HG02759 (cell line): ENCODE measurements at regions not wholly inside any gene's neighbourhood (a gene's known extent, or its start where the extent isn't known, plus 50 kb on each side); places are given as distances from the start of the nearest gene placed in this dataset.

Experiments used
- ATAC-seq: cut with Tn5 transposase; IDR thresholded peaks from one replicate; pipeline ENCODE4 v1.9.1; 2021; ENCODE audit warnings: mild to moderate bottlenecking, moderate library complexity; ENCODE audit not compliant: unreplicated experiment

- no peak for ATAC-seq
Observed at GRCh38 chr4:56286763-56287162, 100.5 kb downstream of the AASDH start.

GRCh38 chr4:56283375-56283774, 103.9 kb downstream of the AASDH start:
- ATAC-seq: no peak

- ATAC-seq: no peak
Observed at GRCh38 chr4:56282004-56282403, 105.3 kb downstream of the AASDH start.

GRCh38 chr4:56276547-56276946, 110.7 kb downstream of the AASDH start:
- no peak for ATAC-seq

GRCh38 chr4:56273391-56273790, 113.9 kb downstream of the AASDH start:
- ATAC-seq: no peak

DNA sequence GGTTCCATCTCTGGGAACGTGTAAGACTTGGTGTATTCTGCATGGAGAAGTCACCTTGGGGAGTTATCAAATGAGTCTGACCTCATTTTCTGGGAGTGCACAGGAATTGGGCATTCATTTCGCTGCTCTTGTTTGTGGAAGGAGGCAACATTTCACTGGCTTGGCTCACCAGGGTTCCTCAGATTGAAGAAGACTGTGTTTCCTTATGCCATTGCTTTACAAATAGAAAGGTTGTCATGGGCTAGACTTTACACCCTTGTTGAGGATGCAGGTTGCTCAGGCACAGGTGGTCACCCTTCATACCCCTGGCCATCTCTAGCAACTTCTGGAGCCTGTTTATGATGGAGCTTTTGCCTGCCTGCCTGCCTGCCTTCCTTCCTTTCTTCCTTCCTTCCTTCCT, 114.4 kb downstream of the AASDH start:
- ATAC-seq: no peak

DNA sequence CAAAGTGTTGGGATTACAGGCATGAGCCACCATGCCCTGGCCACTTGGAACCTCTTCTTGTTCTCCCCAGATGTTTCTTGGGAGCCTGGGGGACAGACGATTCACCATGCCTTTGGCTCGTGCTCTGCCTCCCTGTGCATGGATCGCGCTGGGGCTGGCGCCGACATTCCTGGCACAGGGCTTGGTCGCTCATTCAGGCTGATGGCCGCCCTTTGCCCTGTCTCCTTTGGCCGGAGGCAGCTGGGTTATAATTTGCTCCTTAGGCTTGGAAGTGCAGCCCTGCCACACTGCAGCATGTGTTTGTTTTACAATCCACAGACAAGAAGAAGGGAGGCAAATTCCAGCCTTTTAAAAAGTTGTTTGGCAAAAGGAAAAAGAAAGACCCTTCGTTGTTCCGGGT, 115.3 kb downstream of the AASDH start:
- ATAC-seq: no peak

DNA sequence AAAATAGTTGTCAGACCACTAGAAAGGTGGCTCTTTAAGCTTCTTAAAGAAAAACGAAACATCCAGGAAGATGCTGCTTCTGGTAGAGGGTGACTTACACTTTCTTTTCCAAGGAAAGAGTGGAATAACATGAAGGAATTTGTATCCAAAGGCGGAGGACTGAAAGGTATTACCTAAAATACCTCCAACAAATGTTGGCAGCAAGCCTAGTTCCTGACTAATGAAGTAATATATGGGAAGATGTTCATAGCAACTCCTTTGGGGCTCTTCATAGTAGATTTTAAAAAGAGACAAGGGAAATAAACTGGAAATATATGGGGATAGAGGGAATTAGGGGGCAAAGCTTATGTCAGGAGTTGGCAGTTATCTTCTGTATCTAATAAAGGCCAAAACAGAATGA, 116.2 kb downstream of the AASDH start:
- ATAC-seq: no peak

DNA sequence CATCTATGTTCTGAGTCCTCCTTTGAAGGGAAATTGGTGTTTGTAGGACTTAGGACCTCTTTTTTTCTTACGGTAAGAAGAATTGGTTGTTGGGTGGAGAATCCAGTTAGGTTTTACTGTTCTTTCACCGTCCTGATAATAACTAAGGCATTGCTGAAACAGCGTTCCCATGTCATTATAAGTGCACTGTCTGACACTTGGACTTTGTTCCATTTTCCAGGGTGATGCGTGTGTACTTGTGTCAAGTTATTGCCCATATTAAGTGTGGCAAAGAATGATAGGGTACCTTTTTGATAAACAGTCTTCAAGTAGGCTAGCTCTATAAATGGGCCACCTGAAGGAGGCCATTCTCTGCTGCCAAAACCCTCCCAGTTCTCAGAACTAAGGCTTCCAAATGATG, 119.7 kb downstream of the AASDH start:
- no peak for ATAC-seq

- ATAC-seq: no peak
Observed at GRCh38 chr4:56264873-56265272, 122.4 kb downstream of the AASDH start.

GRCh38 chr4:56261027-56261426, 126.3 kb downstream of the AASDH start:
- ATAC-seq: peak; percentile 60

DNA sequence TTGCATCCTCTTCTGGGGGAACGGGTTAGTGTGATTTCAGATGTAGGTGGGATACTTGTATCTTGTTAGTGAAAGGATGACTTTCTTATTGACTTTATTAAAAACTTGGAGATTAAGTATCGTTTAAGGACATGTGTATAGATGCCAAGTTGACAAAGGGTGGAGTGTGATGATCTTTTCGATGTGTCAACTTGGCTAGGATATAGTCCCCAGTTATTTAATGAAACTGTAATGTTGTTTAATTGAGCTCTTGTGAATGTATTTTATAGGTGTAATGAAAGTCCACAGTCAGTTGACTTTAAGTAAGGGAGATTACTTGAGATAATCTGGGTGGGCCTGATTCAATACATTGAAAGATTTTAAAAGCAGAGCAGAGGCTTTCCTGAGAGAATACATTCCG, 127.0 kb downstream of the AASDH start:
- ATAC-seq: no peak

- no peak for ATAC-seq
Observed at GRCh38 chr4:56259655-56260054, 127.6 kb downstream of the AASDH start.

GRCh38 chr4:56255820-56256219, 131.5 kb downstream of the AASDH start:
- ATAC-seq: no peak

DNA sequence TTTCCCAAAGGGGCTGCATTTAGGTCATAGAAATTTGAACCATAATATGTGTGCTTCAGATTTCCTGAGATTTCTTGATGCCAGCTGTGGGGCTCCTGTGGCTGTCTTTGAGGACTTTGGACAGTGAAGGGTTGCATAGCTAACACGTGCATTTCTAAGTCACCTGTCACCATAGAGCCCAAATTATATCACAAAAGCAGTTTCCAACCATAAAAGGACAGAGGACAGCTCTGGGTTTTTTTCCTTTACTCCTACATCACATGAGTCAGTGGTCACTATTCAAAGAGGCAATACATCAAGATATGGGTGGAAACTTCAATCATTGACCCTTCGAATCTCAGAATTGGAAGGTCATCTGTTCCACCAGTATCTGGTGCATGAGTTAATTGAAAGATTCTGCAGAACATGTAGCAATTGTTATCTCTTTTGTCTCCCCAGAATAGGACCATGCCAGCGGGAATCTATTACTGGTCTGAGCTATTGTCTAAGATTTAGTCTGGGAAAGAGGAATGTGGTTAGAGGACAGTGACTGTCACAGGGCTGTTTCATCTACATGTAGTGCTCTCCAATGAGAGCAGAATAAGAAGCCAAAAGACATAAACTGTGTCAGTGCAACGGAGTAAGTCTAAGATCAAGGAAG, 133.5 kb downstream of the AASDH start:
- no peak for ATAC-seq

DNA sequence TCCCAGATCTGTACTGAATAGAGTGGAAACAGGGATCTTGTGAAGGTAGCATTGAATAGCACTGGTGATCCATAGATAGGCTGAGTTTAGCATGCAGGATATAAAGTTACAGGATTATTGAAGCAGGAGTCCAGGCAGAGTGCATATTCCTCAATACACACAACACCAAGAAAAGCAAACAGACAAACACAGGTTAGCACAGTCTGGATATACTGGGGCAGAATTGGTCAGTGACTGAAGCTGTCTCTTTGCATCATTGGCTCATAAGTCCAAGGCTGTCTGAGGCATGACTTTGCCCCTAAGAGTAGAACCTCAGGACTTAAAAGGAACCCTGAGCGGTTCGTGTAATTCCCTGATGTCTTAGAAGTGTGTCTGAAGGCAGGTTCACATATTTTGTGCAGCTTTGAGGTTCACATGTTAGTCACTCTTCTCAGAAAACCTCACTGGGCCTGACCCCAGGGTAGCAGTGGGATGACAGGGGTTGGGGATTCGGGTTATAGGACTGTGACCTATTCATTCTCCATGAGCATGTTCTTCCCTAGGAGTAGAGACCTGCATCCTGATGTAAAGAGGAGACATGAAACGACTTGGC, 134.6 kb downstream of the AASDH start:
- ATAC-seq: no peak

GRCh38 chr4:56251556-56251955, 135.7 kb downstream of the AASDH start:
- ATAC-seq: no peak

GRCh38 chr4:56250776-56251175, 136.5 kb downstream of the AASDH start:
- ATAC-seq: no peak

DNA sequence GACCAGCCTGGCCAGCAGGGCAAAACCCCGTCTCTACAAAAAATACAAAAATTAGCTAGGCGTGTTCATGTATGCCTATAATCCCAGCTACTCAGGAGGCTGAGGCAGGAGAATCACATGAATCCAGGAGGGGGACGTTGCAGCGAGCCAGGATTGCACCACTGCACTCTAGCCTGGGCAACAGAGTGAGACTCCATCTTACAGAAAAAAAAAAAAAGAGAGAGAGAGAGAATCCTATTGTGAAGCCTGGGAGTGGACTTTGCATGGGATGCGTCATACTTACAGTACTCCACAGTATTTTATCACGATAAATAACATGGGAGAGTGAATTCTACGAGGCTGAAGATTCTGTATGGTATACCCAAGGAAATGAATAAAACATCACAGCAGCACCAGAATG, 139.6 kb downstream of the AASDH start:
- ATAC-seq: no peak

- ATAC-seq: no peak
Observed at GRCh38 chr4:56246233-56246610, 141.1 kb downstream of the AASDH start.

DNA sequence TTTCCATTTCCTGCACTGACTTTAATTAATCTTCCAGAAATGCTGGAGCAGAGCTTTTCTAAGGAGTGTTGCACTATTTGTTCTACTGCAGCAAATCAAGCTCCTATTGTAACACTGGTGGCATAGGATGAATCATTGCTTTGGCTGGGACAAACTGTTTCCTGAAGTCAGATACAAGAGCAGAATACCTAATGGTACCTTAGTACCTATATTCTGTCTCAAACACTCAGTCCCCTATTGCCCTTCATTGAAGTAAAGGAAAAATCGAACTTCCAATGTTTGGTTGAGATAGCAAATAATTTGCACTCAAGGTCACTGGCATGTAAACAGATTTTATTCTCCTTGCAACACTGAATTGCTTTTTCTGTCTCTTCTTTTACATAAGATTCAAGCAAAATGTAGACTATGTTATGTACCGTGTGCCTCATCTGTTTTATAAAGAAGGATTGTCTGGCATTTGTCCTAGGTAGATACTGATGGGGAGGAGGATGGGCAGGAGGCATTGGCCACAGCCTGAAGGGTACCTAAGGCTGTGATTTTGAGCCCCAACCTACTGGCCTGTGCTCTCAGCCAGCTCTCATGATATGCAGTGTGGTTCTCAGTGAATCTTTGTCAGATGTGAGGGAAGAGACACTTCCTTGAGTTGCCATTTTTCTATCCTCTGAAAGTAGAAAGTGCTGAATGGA, 141.6 kb downstream of the AASDH start:
- ATAC-seq: no peak

DNA sequence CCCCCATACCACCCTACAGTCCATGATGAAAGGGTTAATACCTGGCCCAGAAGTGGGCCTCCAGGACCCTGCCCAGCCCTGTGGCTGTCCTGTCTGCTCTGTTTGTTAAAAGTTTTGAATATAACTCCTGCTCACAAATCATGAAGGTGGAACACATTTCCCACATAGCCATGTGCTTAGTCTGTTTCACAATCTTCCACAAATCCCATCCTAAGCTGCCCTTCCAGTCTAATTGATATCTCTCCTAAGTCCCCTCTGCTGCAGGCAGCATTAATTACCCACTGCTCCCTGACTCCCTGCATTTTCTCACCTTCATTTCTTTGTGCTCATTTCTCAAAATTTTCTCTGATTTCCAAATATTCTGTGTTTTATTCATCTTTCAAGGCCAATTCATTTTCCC, 142.6 kb downstream of the AASDH start:
- no peak for ATAC-seq

GRCh38 chr4:56243107-56243506, 144.2 kb downstream of the AASDH start:
- ATAC-seq: no peak
